Jurkat, Clone E6-1 (cell line): ENCODE measurements at regions not wholly inside any gene's neighbourhood (a gene's known extent, or its start where the extent isn't known, plus 50 kb on each side); places are given as distances from the start of the nearest gene placed in this dataset.

Experiments used
- DNase-seq: peaks from one replicate; pipeline ENCODE4 v3.0.0-alpha.2; 2011; ENCODE audit warnings: low read depth, low spot score
- H3K4me3 ChIP-seq: 2 replicates; pipeline ENCODE4 v1.5.1; 2011; ENCODE audit warnings: mild to moderate bottlenecking, low read length, control low read depth, moderate library complexity

DNA sequence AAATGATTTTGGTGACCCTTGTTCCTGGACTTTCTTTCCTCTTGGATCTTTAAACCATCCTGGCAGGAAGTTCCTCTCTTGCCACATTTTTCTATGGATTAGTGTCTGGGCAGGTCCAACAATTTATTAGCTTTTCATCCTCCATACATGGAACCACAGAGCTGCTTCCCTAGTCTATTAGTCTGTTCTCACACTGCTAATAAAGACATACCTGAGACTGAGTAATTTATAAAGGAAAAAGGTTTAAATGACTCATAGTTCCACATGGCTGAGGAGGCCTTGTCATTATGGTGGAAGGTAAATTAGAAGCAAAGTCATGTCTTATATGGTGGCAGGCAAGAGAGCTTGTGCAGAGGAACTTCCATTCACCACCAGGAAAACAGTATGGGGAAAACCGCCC lies 122.9 kb downstream of the DDX1 start:
- H3K4me3 ChIP-seq: no peak overlapping the region
- no peak for DNase-seq

- H3K4me3 ChIP-seq: no peak overlapping the region
- no peak for DNase-seq
These were observed 123.9 kb downstream of the DDX1 start for GRCh38 chr2:15715596-15715995.

DNA sequence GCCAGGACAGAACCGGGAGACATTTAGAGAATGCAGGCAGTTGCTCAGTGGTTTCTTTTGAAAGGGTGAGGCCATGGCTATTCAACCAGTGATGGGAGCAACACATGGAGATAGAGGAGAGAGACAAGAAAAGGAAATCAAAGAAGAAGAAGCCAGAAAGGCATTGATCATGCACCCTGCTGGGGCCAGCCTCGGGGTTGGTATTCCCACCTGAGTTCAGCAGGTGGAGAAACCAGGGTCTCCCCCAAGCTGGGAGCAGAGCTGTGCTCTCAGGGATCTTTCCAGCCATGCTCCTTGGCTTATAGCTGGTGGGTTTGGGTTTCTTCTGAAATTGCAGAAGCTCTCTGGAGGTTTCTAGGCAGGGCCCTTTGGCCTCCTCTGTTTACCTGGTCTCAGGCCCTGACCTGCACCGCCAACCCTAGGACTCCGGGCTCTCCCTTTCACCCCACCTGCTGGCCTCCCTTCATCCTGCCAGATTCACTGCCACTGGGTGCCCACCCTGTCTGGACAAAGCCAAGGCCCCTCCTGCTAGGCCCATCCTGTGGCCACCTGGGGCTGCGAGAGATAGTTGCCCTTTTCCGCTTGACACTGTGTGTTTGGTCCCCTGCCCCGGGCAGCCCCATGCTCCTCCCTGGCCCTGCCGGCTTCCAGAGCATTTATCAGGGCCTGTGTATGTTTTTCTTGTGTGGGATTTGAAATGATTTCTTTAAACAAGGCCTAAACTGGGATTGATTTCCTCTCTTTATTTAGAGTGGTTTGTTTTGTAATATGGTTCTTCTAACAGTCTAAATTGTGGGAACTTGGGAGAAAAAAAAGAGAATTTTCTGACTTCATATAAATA lies 126.7 kb downstream of the DDX1 start:
- H3K4me3 ChIP-seq: no peak overlapping the region
- DNase-seq: no peak

- no peak overlapping the region for H3K4me3 ChIP-seq
- no peak for DNase-seq
These were observed 127.3 kb downstream of the DDX1 start for GRCh38 chr2:15718944-15719323.

- no peak overlapping the region for H3K4me3 ChIP-seq
- DNase-seq: no peak
These were observed 128.1 kb downstream of the DDX1 start for GRCh38 chr2:15719566-15720313.

DNA sequence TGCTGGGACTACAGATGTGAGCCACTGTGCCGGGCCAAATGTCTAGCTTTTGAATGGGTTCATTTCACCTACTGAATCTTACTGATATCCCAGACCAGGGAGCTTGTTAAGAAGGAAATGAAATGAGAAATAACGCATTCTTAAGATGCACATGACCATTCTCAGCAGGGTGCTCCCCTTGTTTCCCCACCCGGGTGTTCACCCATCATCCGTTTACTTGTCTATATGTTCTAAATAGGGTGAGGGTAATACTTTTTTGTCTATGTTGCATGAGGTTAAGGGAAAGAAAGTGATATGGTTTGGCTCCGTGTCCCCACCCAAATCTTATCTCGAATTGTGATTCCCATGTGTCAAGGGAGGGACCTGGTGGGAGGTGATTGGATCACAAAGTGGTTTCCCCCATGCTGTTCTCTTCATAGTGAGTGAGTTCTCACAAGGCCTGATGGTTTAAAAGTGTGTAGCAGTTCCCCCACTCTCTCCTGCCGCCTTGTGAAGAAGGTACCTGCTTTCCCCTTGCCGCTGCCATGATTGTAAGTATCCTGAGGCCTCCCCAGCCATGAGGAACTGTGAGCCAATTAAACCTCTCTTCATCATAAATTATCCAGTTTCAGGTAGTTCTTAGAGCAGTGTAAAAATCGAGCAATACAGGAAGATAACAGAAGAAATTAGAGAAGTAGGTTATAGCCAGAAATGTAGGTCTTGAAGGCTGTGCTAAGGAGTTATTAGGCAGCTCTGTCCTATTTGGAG lies 129.1 kb downstream of the DDX1 start:
- no peak overlapping the region for H3K4me3 ChIP-seq
- no peak for DNase-seq

DNA sequence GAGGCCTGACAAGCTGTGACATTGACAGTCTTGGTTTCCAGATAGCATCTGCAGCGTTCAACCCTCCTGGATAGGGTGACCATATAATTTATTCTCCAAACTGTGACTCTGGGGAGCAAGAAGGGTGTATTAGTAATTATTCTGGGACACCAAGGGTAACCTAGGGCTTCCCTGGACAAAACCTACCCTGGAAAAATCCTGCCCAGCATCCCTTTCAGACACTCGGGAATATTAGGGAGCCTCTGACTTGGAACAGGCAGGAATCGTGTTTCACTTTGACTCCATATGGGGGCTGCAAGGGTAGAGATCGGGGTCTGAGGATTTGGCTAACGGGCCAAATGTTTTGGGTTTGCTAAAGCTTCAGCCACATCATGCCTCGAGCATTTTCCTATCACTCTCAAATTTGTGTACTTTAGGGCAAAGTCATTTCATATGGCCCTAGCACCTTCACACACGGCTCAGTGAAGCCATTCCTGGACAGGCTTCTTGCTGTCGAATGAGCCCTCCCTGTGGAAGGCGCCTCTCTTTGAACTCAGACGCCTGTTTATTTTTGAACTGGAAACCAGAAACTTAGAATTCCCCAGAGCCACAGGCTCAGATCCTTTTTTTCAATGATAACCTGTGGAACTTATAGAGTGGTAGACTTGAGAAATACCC lies 129.9 kb downstream of the DDX1 start:
- no peak for DNase-seq

GRCh38 chr2:15722980-15723379 lies 131.3 kb downstream of the DDX1 start:
- DNase-seq: no peak
- no peak overlapping the region for H3K4me3 ChIP-seq

More for the DNA sequence above, 129.9 kb downstream of the DDX1 start:
- H3K4me3 ChIP-seq: no peak overlapping the region

DNA sequence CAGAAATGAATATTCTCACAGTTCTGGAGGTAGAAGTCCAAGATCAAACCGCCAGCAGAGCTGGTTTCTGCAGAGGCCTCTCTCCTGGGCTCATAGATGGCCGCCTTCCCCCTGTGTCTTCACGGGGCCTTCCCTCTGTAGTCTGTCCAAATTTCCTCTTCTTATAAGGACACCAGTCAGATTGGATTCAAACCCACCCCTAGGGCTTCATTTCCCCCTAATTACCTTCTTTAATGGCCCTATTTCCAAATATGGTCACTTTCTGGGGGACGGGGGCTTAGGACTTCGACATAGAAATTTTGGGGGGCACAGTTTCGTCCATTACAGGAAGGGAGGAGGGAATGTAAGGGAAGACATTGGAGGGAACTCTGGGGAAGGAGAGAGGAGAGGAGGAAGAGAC lies 132.6 kb downstream of the DDX1 start:
- no peak for DNase-seq
- H3K4me3 ChIP-seq: no peak overlapping the region

DNA sequence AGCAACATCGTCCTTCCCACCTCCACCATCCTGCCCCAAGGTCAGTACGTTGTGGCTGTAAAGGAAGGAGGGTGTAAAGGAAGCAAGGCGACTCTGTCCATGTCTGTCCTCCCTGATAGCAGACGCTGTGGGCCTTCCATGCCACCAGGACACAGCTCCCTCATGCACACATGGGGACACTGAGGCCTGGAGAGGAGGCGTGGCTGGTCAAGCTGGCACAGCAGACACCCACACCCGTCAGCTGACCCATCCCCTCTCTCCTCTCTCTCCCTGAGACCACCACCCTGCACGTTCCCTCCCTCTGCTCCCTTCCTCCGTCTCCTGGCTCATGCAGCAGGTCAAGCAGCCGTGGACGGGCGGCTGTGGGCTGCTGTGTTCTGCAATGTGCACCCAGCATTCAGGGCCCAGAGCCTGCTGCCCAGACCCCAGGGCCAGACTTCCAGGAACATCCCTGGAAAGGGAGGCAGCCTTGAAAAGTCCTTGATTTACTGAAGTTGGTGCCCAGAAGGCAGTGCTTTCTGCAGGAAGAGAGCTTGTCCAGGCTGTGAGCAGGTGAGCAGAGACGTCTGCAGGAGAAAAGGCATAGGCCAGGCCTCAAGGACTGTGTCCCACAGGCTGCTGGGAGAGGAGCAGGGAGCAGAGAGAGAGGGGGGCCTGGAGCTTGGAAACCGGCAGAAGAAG lies 133.6 kb downstream of the DDX1 start:
- H3K4me3 ChIP-seq: no peak overlapping the region
- no peak for DNase-seq

- no peak overlapping the region for H3K4me3 ChIP-seq
- DNase-seq: no peak
These were observed 134.1 kb downstream of the DDX1 start for GRCh38 chr2:15725782-15726112.

GRCh38 chr2:15726321-15727057 lies 134.8 kb downstream of the DDX1 start:
- no peak overlapping the region for H3K4me3 ChIP-seq
- DNase-seq: no peak

DNA sequence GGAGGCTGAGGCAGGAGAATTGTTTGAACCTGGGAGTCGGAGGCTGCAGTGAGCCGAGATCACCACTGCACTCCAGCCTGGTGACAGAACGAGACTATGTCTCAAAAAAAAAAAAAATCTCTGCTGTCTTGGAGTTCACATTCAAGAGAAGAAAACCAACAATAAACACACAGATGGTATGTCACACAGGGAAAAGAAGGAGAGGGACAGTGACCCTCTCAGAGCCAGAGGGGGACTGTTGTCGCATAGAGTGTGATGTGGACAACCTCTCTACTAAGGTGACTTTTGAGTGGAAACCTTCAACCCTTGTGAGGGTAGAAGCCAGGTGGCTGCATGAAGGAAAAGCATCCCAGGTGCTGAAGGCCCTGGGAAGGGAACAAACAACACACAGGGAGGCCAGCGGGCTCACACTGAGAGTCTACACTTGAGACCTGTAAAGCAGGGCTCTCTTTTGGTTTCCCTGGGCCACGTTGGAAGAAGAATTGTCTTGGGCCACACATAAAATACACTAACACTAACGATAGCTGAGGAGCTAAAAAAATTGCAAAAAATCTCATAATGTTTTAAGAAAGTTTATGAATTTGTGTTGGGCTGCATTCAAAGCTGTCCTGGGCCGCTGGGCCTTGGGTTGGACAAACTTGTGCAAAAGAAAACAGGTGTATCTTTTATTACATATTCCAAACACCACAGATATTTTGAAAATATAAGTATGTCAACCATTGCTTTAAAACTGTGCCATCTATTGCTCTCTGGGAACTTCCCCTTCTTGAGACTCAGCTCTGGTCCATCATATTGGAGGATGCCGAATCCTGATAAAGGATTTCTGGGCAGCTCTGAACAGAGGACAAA lies 136.0 kb downstream of the DDX1 start:
- H3K4me3 ChIP-seq: no peak overlapping the region
- DNase-seq: no peak

GRCh38 chr2:15728245-15728938 lies 136.7 kb downstream of the DDX1 start:
- no peak for DNase-seq

DNA sequence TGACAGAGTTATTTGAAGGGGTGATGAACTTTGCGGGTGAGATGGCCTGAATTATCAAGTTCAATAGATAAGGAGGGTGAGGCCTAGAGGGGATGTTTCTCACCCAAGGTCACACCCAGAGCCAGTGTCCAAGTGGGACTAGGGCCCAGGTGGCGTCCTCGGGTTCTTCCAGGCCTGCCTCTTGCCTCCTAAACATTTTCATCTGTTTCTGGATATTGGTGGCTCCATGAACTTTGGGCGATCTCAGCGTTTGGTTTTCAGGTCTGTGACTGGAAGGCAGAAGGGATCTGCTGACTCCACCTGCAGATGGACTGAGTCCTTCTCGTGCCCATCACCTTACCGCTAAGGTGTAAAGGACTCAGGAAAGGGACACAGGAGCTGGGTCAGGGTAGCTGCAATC lies 137.3 kb downstream of the DDX1 start:
- DNase-seq: no peak
- no peak overlapping the region for H3K4me3 ChIP-seq

More at GRCh38 chr2:15728245-15728938, 136.7 kb downstream of the DDX1 start:
- H3K4me3 ChIP-seq: no peak overlapping the region

GRCh38 chr2:15729709-15730544 lies 138.3 kb downstream of the DDX1 start:
- no peak for DNase-seq
- H3K4me3 ChIP-seq: no peak overlapping the region
